ENCODE measurements at regions not wholly inside any gene's neighbourhood (a gene's known extent, or its start where the extent isn't known, plus 50 kb on each side); places are given as distances from the start of the nearest gene placed in this dataset.

DNA sequence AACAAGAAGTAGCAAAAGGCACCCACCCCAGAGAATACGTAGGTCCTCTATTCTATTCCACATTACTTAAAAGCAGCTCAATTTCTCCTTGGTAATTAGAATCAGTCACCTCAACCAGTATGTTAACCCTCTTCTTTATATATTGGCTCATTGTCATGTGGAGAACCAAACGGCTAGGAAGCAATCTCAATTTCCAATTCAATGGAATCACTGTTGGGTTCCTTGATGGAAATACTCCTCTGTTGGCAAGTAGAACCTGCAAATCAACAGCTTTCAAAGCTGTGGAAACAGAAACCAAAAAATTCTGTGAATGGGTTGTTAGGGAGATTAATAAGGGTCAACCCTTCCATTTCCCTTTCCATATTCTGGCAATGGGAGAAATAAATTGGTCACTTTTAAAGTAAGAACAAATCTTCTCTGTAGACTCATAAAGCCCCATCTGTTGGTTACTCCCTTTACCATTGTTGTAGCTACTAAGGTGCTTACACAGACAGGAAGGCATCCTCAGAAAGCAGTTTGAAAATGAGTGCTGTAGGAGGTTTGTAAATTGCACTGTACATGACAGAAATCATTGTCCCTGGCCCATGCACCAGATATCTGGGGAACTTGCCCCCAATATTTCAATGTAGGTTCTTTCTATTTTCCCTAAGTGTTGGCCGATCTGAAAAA is 138.6 kb upstream of the UFM1 start:
- TF ChIP-seq POLR2A (IDR thresholded peaks at IDR 0.05; ENCODE audit: low read depth, low read length), result no peak
- TF ChIP-seq TAF1 (IDR thresholded peaks at IDR 0.05; ENCODE audit: low read depth, low read length), result no peak
